Activated CD4-positive, alpha-beta memory T cell treated with anti-CD3 and anti-CD28 coated beads, Interleukin-2, amount 10 ng/mL, durations not matched to agents 7 days and 5 days (primary cell): ENCODE measurements at regions not wholly inside any gene's neighbourhood (a gene's known extent, or its start where the extent isn't known, plus 50 kb on each side); places are given as distances from the start of the nearest gene placed in this dataset.

Source experiments
- CTCF ChIA-PET: fragments of 350-600 bp; sonication (Branson Sonifier 250); formaldehyde crosslinking; loops from one replicate; lab custom pipeline; 2021; ENCODE audit warnings: antibody characterized with exemption, inconsistent platforms; lab: Charles Lee
- POLR2A ChIA-PET: fragments of 350-600 bp; sonication (Branson Sonifier 250); formaldehyde crosslinking; loops from one replicate; lab custom pipeline; 2021; ENCODE audit warnings: antibody characterized with exemption; lab: Charles Lee
- DNase-seq: peaks from one replicate; pipeline ENCODE4 v3.0.0-alpha.2; 2020
- H3K27ac Mint-ChIP-seq: one replicate; pipeline ENCODE4 v1.8.0; 2021; ENCODE audit warnings: mild to moderate bottlenecking, mixed read lengths
- H3K27me3 Mint-ChIP-seq: one replicate; pipeline ENCODE4 v1.8.0; 2021; ENCODE audit warnings: mixed read lengths
- H3K36me3 Mint-ChIP-seq: one replicate; pipeline ENCODE4 v1.8.0; 2021; ENCODE audit warnings: low read depth, mixed read lengths
- H3K4me1 Mint-ChIP-seq: one replicate; pipeline ENCODE4 v1.8.0; 2021; ENCODE audit warnings: mixed read lengths
- H3K4me3 Mint-ChIP-seq: one replicate; pipeline ENCODE4 v1.8.0; 2021; ENCODE audit warnings: mild to moderate bottlenecking, mixed read lengths
- H3K9me3 Mint-ChIP-seq: one replicate; pipeline ENCODE4 v1.8.0; 2021; ENCODE audit warnings: mixed read lengths

DNA sequence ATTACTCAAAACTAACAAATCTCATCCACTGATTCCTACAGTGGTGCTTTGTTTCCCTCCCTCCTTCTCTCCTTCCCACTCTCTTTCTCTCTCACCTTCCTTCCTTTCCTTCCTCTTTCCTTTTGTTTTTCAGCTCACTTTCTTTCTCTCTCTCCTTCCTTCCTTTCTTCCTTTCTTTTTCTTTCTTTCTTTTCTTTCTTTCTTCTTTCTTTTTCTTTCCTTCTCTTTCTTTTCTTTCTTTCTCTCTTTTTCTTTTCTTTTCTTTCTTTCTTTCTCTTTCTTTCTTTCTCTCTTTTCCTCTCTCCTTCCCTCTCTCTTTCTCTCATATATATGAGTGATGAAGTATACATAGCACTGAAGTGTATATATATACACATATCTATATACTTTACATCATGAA lies 241.4 kb downstream of the CENPW start:
- Mint-ChIP-seq H3K27ac (no peak overlapping the region), H3K36me3 (no peaks in the 10 kb centered on the region), H3K4me1 (no peaks in the 10 kb centered on the region), H3K4me3 (no peak overlapping the region), H3K9me3 (no peaks in the 10 kb centered on the region), H3K27me3 (no peaks in the 10 kb centered on the region)
- ChIA-PET POLR2A (no interaction called here), CTCF (no interaction called here)
- DNase-seq, result no peak

DNA sequence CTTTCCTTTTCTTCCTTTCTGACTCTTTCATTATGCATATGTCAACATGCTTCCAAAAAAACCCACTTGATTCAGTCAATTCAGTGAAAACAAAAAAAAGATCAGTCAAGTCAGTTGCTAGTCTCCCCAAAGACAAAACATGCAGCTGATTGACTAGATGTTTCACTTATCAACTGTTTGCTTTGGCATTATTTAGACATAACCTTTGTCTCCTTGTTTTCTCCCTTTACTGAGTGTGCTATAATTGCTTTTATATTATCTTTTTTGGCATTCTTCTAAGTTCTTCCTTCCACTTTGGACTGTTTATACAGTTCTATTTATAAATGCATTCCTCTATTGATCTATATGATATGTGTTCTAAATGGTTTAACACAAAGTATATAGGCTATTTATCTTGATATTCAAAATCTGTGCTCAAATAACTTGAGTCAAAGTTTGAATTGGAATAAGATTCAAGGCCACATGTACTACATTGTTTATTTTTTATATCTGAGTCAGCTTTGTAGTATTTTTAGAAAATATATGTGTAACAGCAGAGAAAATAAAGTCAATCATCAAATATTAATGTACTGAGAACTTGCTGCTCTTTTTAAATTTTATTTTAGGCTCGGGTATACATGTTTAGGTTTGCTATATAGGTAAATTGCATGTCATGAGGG lies 260.5 kb downstream of the CENPW start:
- no peak for DNase-seq
- Mint-ChIP-seq H3K27me3 (no peaks in the 10 kb centered on the region), H3K9me3 (peaks cover 5% of the 10 kb centered on the region), H3K27ac (no peak overlapping the region), H3K4me3 (no peak overlapping the region), H3K36me3 (no peaks in the 10 kb centered on the region), H3K4me1 (no peaks in the 10 kb centered on the region)
- ChIA-PET CTCF (no interaction called here), POLR2A (no interaction called here)

DNA sequence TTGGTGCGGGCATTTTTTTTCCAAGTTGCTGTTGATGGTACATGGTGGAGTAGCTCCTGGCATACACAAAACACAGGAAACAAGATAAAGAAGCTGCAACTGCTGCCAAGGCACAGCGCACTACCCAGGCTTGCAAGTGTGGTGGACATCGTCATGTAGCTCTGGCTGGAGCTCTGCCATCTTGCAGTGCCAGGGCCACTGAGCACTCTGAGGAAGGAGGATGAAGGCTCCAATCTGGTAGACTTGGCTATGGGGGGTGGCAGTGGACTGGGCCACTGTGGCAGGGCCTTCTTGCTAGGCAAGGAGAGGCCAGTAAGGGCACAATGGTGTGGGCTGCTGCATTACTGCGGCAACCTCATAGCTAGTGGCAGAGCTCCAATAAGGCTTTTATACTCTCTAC lies 263.5 kb downstream of the CENPW start:
- no peak overlapping the region for H3K27ac Mint-ChIP-seq
- CTCF ChIA-PET, result no interaction called here
- no peak for DNase-seq

DNA sequence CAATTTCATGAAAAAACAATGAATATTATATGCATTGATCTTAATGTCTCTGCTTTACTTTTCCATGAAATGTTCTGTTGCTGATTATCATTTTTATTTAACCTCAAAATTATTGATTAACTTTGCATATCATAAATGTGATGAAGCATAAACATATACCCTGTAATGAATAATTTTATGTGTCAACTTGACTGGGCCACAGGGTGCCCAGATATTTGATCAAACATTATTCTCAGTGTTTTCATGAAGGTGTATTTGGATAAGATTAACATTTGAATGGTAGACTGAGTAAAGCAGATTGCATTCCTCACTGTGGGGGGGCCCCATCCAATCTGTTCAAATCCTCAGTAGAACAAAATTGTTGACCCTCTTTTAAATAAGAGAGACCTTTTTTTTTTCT lies 265.2 kb downstream of the CENPW start:
- no peaks in the 10 kb centered on the region for H3K4me1 Mint-ChIP-seq
- no peak overlapping the region for H3K4me3 Mint-ChIP-seq
- no peaks in the 10 kb centered on the region for H3K27me3 Mint-ChIP-seq
- DNase-seq, result no peak
- H3K9me3 Mint-ChIP-seq, result peaks cover 5% of the 10 kb centered on the region
- H3K36me3 Mint-ChIP-seq, result no peaks in the 10 kb centered on the region
- ChIA-PET CTCF (no interaction called here), POLR2A (no interaction called here)
- H3K27ac Mint-ChIP-seq, result no peak overlapping the region

More for the DNA sequence above, 263.5 kb downstream of the CENPW start:
- POLR2A ChIA-PET, result interaction anchor here (1.2 kb wide), 1 partner anchor 181 kb away, joined by 3 read pairs; no protein-coding TSS in a partner anchor
- Mint-ChIP-seq H3K9me3 (peaks cover 5% of the 10 kb centered on the region), H3K27me3 (no peaks in the 10 kb centered on the region), H3K4me1 (no peaks in the 10 kb centered on the region), H3K36me3 (no peaks in the 10 kb centered on the region), H3K4me3 (no peak overlapping the region)

DNA sequence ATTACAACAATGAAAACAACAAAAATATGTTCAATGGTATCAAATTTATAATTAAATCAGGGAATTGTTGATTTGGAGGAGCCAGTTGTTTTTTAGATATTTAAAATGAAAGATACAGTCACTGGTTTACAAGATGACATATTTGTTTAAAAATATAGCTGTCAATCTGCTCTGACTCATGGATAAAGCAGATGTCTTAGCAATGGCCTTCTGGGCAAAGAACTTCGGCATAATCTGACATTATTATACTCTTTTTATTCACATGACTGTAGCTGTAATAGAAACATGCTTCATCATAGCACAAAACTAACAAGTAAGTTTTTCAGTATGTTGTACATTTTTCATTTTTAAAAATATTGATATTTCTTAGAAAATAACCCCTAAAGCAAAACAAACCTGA lies 267.4 kb downstream of the CENPW start:
- H3K4me1 Mint-ChIP-seq, result no peaks in the 10 kb centered on the region
- H3K4me3 Mint-ChIP-seq, result no peak overlapping the region
- H3K27me3 Mint-ChIP-seq, result no peaks in the 10 kb centered on the region
- DNase-seq, result no peak
- peaks cover 12% of the 10 kb centered on the region for H3K9me3 Mint-ChIP-seq
- POLR2A ChIA-PET, result no interaction called here
- CTCF ChIA-PET, result no interaction called here
- H3K27ac Mint-ChIP-seq, result no peak overlapping the region
- no peaks in the 10 kb centered on the region for H3K36me3 Mint-ChIP-seq

DNA sequence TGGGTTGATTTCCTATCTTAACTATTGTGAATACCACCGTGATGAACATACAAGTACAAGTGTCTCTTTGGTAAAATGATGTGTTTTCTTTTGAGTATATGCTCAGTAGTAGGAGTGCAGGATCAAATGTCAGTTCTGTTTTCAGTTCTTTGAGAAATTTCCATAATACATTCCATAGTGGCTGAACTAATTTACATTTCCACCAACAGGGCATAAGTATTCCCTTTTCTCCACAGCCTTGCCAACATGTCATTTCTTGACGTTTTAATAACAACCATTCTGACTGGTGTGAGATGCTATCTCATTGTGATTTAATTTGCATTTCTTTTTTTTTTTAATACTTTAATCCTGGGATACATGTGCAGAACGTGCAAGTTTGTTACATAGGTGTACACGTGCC lies 268.8 kb downstream of the CENPW start:
- H3K4me1 Mint-ChIP-seq, result no peaks in the 10 kb centered on the region
- H3K36me3 Mint-ChIP-seq, result no peaks in the 10 kb centered on the region
- no peak for DNase-seq
- ChIA-PET CTCF (no interaction called here), POLR2A (no interaction called here)
- no peak overlapping the region for H3K27ac Mint-ChIP-seq
- H3K27me3 Mint-ChIP-seq, result no peaks in the 10 kb centered on the region
- no peak overlapping the region for H3K4me3 Mint-ChIP-seq
- H3K9me3 Mint-ChIP-seq, result peaks cover 12% of the 10 kb centered on the region

DNA sequence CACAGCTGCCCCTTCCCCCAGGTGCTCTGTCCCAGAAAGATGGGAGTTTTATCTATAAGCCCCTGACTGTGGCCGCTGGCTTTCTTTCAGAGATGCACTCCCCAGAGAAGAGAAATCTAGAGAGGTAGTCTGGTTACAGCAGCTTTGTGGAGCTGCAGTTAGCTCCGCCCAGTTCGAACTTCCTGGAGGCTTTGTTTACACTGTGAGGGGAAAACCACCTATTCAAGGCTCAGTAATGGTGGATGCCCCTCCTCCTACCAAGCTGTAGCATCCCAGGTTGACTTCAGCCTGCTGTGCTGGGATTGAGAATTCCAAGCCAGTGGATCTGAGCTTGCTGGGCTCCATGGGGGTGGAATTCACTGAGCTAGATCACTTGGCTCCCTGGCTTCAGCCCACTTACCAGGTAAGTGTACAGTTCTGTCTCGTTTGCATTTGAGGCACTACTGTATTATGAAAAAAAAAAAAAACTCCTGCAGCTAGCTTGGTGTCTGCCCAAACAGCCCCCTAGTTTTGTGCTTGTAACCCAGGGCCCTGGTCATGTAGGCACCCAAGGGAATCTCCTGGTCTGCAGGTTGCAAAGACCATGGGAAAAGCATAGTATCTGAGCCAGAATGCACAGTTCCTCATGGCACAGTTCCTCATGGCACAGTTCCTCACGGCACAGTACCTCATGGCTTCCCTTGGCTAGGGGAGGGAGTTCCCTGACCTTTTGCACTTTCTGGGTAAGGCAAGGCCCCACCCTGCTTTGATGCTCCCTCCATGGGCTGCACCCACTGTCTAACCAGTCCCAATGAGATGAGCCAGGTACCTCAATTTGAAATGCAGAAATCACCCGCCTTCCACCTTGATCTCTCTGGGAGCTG lies 275.0 kb downstream of the CENPW start:
- H3K9me3 Mint-ChIP-seq, result peaks cover 9% of the 10 kb centered on the region
- no peak for DNase-seq
- H3K4me1 Mint-ChIP-seq, result no peaks in the 10 kb centered on the region
- ChIA-PET CTCF (no interaction called here), POLR2A (no interaction called here)
- H3K27ac Mint-ChIP-seq, result no peak overlapping the region
- H3K27me3 Mint-ChIP-seq, result no peaks in the 10 kb centered on the region
- no peaks in the 10 kb centered on the region for H3K36me3 Mint-ChIP-seq
- H3K4me3 Mint-ChIP-seq, result no peak overlapping the region

DNA sequence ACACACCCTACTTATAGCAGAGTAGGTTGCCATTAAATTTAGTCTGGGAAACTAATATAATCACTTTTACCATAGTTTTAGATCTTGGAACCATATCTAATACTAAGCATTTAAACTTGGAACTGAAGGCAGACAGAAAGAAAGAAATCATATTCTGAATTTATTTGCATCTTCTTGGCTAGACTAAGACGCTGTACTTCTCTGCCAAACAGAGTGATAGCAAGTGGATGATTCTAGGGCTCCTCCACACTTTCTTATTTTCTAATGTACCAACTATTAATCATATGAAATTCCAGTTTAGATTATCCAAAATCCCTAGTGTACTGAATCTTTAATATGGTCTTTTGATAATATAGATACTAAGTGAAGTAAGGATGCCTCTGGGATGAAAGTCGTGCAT lies 277.0 kb downstream of the CENPW start:
- Mint-ChIP-seq H3K27ac (no peak overlapping the region), H3K9me3 (peaks cover 4% of the 10 kb centered on the region), H3K4me1 (no peaks in the 10 kb centered on the region), H3K27me3 (no peaks in the 10 kb centered on the region), H3K4me3 (no peak overlapping the region), H3K36me3 (no peaks in the 10 kb centered on the region)
- no peak for DNase-seq
- CTCF ChIA-PET, result no interaction called here
- POLR2A ChIA-PET, result no interaction called here

DNA sequence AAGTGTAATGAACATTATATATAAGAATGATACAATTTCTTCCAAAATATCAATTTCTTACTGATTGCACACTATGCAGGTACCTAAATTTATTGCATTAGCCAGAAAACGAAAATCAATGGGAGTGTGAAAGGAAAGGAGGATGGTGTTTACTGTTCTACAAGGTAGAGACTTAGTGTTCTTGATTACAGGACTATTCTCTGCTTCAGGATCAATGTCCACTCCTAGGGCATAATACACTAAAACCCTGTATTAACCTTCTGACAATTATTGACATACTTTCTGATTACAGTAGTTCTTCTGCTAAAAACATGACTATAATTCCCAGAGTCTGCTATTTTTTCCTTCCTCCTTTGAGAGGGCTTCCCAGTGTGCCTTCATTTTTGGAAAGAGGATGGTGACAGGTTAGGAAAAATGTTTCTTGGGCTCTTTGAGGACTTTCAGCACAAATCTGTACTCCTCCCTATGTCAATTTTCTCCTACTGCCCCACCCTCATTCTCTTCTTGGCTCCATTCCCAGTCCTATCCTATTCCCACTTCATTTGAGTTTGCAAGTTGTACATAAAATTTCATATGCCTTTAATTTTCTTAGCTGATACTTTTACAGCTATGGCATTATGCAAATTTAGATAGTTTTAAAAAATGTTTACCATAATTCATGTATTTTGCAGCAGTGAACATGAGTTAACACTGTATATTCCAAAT lies 278.9 kb downstream of the CENPW start:
- no peaks in the 10 kb centered on the region for H3K27me3 Mint-ChIP-seq
- CTCF ChIA-PET, result no interaction called here
- H3K4me3 Mint-ChIP-seq, result no peak overlapping the region
- no peaks in the 10 kb centered on the region for H3K9me3 Mint-ChIP-seq
- POLR2A ChIA-PET, result no interaction called here
- no peaks in the 10 kb centered on the region for H3K36me3 Mint-ChIP-seq
- no peaks in the 10 kb centered on the region for H3K4me1 Mint-ChIP-seq
- no peak for DNase-seq
- no peak overlapping the region for H3K27ac Mint-ChIP-seq

DNA sequence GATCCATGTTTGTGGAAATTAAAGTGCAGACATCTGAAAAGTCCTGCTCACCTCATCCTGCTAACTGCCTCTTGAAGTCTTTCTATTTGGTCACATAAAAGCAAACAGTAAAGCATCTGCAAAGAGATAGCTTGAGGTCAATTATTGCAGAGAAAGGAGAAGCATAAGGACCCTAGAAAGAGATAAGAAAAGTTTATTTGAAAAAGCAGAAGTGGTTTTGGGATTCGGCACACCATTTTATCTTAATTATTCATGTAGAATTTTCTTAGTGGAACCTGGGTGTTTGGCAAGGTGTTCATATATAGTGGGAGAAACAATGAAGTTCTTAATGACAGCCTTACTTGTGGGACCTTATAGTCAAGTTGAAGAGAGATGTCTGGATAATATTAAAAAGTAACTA lies 280.8 kb downstream of the CENPW start:
- Mint-ChIP-seq H3K4me3 (no peak overlapping the region), H3K4me1 (no peaks in the 10 kb centered on the region), H3K36me3 (no peaks in the 10 kb centered on the region), H3K27me3 (no peaks in the 10 kb centered on the region), H3K9me3 (no peaks in the 10 kb centered on the region), H3K27ac (no peak overlapping the region)
- ChIA-PET CTCF (no interaction called here), POLR2A (no interaction called here)
- no peak for DNase-seq

DNA sequence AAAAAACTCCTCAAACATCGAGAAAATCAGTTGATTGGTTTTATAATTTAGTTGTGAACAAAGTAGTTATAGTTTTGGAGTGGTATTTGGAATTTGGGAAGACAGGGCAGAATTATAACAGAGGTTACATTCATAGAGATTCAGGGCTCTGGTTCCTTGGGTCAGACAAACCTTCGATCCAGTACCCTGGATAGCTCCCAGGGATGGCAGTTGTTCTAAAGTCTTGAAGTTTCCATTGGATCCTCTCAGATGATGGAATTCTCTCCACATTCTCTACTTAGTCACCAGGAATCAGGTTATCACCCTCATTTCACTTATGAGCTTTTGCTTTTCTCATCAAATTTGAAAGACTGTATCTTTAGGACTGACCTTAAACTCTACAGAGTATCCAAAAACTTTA lies 285.1 kb downstream of the CENPW start:
- no peaks in the 10 kb centered on the region for H3K27me3 Mint-ChIP-seq
- H3K36me3 Mint-ChIP-seq, result no peaks in the 10 kb centered on the region
- H3K4me1 Mint-ChIP-seq, result no peaks in the 10 kb centered on the region
- no peaks in the 10 kb centered on the region for H3K9me3 Mint-ChIP-seq
- no peak overlapping the region for H3K4me3 Mint-ChIP-seq
- DNase-seq, result no peak
- H3K27ac Mint-ChIP-seq, result no peak overlapping the region
- ChIA-PET POLR2A (no interaction called here), CTCF (no interaction called here)

DNA sequence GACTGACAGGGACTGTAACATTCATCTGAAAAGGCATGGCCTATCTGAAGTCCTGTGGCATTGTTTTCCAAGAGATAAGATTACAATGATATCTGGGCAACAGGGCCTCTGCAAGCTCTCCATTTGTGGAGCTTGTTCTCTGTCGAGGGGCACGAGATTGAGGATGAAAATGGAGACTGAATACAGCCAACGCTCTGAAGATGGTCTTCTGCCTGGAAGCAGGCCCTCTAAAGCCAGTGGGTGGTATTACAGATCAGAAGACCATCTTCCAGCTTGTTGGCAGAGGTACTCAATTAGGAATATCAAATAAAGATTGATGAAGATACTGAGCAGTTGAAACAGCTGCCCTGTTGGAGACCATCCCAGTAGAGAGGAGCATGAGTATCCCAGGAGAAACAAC lies 288.2 kb downstream of the CENPW start:
- H3K36me3 Mint-ChIP-seq, result no peaks in the 10 kb centered on the region
- no peaks in the 10 kb centered on the region for H3K4me1 Mint-ChIP-seq
- ChIA-PET POLR2A (no interaction called here), CTCF (no interaction called here)
- H3K27me3 Mint-ChIP-seq, result no peaks in the 10 kb centered on the region
- no peak for DNase-seq
- H3K4me3 Mint-ChIP-seq, result no peak overlapping the region
- no peak overlapping the region for H3K27ac Mint-ChIP-seq
- H3K9me3 Mint-ChIP-seq, result no peaks in the 10 kb centered on the region

DNA sequence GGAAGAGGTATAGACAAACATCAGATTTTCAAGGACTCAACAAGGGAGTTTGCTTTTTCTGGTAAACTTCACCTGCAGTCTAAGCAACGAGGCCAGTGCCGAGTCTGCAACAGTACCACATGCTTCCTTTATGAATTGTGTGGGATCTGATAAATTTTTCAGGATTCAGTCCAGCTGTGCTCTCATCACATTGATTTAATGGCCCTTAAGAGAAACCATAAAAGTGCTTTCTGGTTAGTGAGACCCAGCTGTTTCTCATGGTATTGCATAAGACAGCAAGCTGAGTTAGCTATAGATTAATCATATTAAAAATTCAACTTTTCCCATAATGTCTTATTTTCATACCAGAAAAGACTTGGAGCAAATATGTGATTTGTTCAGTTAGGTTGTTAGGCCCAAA lies 291.4 kb downstream of the CENPW start:
- H3K36me3 Mint-ChIP-seq, result no peaks in the 10 kb centered on the region
- no peaks in the 10 kb centered on the region for H3K4me1 Mint-ChIP-seq
- H3K4me3 Mint-ChIP-seq, result no peak overlapping the region
- ChIA-PET POLR2A (no interaction called here), CTCF (no interaction called here)
- no peaks in the 10 kb centered on the region for H3K9me3 Mint-ChIP-seq
- no peak for DNase-seq
- no peaks in the 10 kb centered on the region for H3K27me3 Mint-ChIP-seq
- no peak overlapping the region for H3K27ac Mint-ChIP-seq
